GM21526 (cell line): ENCODE measurements at regions not wholly inside any gene's neighbourhood (a gene's known extent, or its start where the extent isn't known, plus 50 kb on each side); places are given as distances from the start of the nearest gene placed in this dataset.

Experiments used
- ATAC-seq: cut with Tn5 transposase; IDR thresholded peaks from one replicate; pipeline ENCODE4 v1.9.1; 2021; ENCODE audit warnings: moderate library complexity; ENCODE audit not compliant: unreplicated experiment, low FRiP score

DNA sequence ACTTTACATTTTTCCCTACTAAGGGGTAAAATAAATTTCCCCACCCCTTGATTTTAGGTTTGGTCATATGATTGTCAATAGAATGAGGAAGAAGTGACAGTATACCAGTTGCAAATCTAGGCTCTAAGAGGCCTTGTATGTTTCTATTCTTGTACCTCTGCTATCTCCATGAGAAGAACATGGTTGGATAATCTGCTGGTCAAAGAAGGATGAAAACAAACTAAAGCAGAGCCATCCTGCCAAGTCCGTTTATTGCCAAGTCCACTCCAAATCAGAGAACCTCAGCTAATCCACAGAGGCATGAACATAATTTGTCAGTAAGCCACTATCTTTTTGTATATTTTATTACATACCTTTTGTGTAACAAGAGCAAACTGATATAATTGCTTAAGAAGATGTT lies 98.0 kb downstream of the CRPPA start:
- ATAC-seq: no peak

DNA sequence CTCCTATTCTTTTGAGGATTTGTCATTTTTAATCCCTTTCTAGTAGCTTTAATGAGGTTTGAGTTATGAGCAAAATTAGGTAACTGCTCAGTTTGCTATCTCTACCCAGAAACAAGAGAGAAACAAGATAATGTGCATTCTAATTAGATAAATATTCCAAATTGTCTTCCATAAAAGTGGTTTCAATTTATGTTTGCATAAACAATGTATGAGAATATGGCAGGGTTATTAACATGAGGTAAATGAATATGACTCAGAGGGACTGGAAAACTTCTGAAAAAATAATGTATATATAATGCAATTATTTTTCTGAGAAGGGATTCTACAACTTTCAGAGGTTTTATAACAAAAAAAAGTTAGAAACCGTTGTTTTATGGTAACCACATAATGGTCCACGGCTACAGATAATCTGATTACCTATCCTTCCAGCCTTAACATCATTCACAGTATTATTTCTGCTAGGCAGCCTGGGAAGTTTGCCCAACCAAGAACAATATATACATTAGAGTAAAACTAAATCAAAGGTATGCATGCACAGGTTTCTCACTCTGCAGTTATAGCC lies 101.2 kb downstream of the CRPPA start:
- ATAC-seq: no peak

- no peak for ATAC-seq
Measured at GRCh38 chr7:16318989-16319915, 102.1 kb downstream of the CRPPA start.

GRCh38 chr7:16318463-16318862 lies 102.9 kb downstream of the CRPPA start:
- no peak for ATAC-seq

GRCh38 chr7:16317406-16317805 lies 103.9 kb downstream of the CRPPA start:
- ATAC-seq: no peak

- ATAC-seq: no peak
Measured at GRCh38 chr7:16315280-16315679, 106.1 kb downstream of the CRPPA start.

DNA sequence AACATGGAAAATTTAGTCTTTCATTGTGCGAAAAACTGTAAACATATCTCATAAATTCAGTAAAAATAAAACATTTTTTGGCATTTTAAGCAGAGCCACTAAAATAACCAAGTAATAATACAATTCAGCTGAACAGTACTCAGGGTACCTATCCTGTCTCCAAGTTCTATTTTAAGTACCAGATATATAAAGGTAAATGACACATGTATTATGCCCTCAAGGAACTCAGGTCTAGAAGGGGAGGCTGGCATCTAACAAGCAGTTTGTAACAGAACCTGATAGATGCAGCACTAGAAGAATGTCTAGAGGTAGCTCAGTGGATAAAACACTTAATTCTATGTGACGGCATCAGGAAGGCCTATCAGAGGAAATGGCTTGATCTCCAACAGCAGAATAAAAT lies 112.2 kb downstream of the CRPPA start:
- no peak for ATAC-seq

DNA sequence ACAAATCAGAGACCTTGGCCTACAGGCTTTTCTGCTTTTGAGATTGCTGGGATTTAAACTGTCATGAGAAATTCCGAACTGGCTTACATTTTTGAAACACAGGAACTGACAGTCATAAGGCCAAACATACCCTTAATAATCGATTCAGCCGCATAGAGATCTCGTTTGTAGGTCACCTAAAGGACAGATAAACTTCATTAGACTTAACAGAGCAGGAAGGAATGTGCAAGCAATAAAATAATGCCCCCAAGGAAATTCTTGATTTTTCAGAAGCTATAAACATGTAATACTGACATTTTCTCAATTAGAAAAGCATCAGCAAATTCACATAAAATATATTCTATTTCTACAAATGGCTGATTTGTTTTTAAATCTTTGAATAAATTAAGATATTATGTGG lies 120.0 kb downstream of the CRPPA start:
- no peak for ATAC-seq

GRCh38 chr7:16300361-16300895 lies 120.9 kb downstream of the CRPPA start:
- ATAC-seq: no peak

DNA sequence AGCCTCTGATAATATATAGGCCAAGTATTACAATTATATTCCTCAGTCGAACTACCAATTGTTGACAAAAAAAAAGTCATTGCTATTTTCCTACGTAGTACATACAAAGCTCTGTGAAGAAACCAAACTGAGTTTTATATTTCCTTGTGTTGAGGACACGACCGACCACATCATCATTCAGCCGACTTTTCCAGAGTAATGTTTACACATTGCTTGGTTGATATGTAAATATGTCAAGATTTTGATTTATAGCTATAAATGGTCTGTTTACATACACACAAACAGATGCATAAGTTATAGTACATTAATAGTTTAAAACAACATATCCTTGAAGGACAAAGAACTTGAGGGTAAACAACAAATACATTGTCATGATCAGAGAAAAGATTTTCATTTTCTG lies 121.5 kb downstream of the CRPPA start:
- no peak for ATAC-seq

- no peak for ATAC-seq
Measured at GRCh38 chr7:16298221-16298620, 123.1 kb downstream of the CRPPA start.

DNA sequence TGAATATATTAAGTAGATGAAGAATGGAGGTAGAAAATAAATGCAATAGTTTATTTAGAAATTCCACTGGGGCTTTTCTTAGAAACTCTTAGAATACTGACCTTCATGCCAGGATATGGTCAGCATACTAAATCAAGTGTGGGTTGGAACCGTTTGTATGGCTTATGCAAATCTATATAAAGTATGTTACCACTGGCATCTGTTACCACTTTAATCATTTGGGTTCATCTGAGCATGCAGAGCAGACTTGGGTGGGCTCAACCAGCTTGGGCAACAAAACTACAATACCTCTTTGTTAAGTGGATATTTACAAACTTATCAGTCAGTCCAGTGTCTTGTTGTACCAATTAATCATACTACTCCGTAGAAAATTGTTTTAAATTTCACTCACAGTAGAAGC lies 125.8 kb downstream of the CRPPA start:
- no peak for ATAC-seq

GRCh38 chr7:16293669-16294425 lies 127.5 kb downstream of the CRPPA start:
- no peak for ATAC-seq

DNA sequence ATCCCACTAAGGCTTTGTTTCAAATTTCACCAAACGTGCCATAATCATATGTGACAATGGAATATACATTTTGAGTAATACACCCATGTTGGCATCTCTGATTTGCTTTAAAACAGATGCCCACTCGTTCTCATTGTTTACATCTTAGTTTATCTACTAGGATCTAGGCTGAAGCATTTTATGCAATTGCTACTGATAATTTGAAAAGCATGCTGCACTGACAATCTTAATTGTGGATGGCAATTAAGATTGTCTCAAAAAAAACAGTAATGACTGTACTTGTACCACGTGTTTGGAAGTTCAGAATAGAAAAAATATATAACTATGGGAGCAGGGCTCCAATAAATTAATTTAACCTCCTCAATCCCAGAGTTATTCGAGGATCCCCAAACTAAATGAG lies 136.8 kb downstream of the CRPPA start:
- ATAC-seq: no peak

DNA sequence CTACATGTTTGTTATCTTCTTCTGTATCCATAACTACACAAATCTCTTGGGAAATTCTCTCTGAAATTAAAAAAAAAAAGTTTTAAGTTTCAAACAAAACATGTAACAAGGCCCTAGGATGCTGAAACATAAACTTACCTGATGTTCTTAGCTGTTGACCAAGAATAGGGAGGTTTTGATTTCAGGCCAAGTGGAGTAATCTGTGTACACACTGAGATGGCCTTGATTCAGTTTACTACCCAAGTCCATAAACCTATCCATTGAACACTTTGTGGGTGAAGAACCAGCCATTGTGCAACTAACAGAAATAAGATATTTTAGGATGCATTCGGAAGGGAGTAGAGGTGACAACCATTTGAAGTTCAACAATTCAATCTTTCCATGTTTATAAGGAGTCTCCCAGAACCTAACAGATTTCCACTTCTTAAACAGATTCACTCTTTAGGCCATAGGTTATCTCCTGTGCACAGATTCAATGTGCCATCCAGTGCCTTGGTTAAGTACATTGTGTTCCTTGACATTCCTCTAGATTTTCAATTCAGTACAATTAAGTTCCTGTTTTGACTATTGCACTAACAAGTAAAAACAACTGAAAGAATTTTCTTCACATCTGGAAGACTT lies 143.1 kb downstream of the CRPPA start:
- ATAC-seq: no peak

- no peak for ATAC-seq
Measured at GRCh38 chr7:16271990-16272665, 149.2 kb downstream of the CRPPA start.

DNA sequence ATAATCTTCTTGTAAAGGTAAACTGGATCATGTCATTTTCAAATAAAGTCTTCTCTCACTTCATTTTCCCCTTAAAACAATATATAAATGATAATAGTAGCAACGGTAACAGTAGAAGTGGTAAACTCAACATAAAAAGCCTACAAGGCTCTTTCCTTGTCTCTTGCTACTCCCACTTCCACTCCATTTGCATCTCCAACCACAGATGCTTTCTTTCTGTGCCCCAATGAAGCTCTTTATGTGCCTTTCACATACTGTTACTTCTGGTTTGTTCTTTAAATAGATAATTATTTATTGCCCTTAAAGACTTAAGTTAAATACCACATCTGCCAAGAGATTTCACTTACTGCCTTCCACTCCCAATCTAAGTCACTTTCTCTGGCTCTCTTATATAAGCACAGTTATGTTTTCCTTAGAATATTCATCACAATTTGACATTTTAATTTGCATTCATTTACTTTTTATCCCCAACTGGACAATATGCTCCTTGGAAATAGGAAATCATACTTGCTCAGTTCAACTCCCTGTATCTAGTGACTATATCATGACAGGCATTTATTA lies 149.9 kb downstream of the CRPPA start:
- ATAC-seq: no peak

DNA sequence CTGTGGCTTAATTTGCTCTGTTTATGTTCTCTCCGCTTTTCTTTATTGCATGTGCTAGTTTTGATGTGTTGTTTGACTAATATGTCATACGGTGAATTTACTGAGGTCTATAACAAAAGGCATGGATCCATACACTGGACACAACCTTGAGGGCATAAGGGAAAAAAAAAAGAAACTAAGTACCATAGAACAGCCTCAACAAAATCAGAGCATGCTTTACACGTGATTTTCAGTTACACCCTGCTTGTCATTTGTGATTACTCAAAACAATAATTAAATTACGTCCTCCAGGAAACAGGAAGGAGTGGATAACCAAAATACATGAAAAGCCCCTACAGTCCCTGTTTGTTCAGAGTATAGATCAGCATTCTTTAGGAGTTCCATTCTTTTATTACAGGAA lies 150.5 kb downstream of the CRPPA start:
- no peak for ATAC-seq

- ATAC-seq: no peak
Measured at GRCh38 chr7:16268821-16269768, 152.2 kb downstream of the CRPPA start.
